ENCODE measurements at regions not wholly inside any gene's neighbourhood (a gene's known extent, or its start where the extent isn't known, plus 50 kb on each side); places are given as distances from the start of the nearest gene placed in this dataset.

GRCh38 chr4:179695175-179695574 is 2252.9 kb upstream of the AGA start:
- TF ChIP-seq EZH2 (IDR thresholded peaks at IDR 0.05; ENCODE audit: insufficient read depth, low read length), result no peak
- no peak for TF ChIP-seq CTCF (IDR thresholded peaks at IDR 0.05; ENCODE audit: insufficient read depth, low read depth, low read length)
